IMR-90 (cell line): ENCODE measurements at regions not wholly inside any gene's neighbourhood (a gene's known extent, or its start where the extent isn't known, plus 50 kb on each side); places are given as distances from the start of the nearest gene placed in this dataset.

Experiments used
- ATAC-seq: fragments of 200-7000 bp; cut with Tn5 transposase; 2 replicates; pipeline ENCODE4 v1.9.1; 2020; ENCODE audit warnings: low read depth, mild to moderate bottlenecking, moderate library complexity
- BruUV-seq: library from RNA; stranded (reverse); fragments of 400-500 nt; replicated peaks from 2 replicates; lab custom pipeline; 2021; lab: Mats Ljungman, UMichigan
- CTCF ChIA-PET: fragments of 300-600 bp; formaldehyde crosslinking; extraction: SDS; loops from one replicate; lab custom pipeline; 2021; ENCODE audit warnings: antibody characterized with exemption; lab: Yijun Ruan, JAX
- POLR2A ChIA-PET: fragments of 300-600 bp; sonication (Branson Sonifier 250); formaldehyde crosslinking; loops from one replicate; lab custom pipeline; 2022; ENCODE audit warnings: antibody characterized with exemption; ENCODE audit not compliant: unreplicated experiment; lab: Charles Lee
- DNase-seq: peaks from one replicate; pipeline ENCODE4 v3.0.0; 2013
- H2AFZ ChIP-seq: replicated peaks from 2 replicates; pipeline ENCODE3; 2013; ENCODE audit warnings: low read length, mild to moderate bottlenecking; ENCODE audit not compliant: poor library complexity
- H2AK5ac ChIP-seq: 2 replicates; pipeline ENCODE4 v1.6.1; 2013; ENCODE audit warnings: low read depth, low read length, inconsistent platforms
- H2AK9ac ChIP-seq: replicated peaks from 2 replicates; pipeline ENCODE3; 2013; ENCODE audit warnings: mild to moderate bottlenecking, low read depth, low read length, moderate library complexity; ENCODE audit not compliant: poor library complexity
- H2BK120ac ChIP-seq: 2 replicates; pipeline ENCODE4 v1.6.1; 2013; ENCODE audit warnings: low read depth, low read length, inconsistent platforms
- H2BK15ac ChIP-seq: 3 replicates; pipeline ENCODE4 v1.6.1; 2013; ENCODE audit warnings: low read depth, low read length, inconsistent platforms
- H2BK20ac ChIP-seq: 2 replicates; pipeline ENCODE4 v1.6.1; 2013; ENCODE audit warnings: low read depth, mild to moderate bottlenecking, inconsistent platforms, low read length, moderate library complexity
- H2BK5ac ChIP-seq: 2 replicates; pipeline ENCODE4 v1.6.1; 2013; ENCODE audit warnings: mild to moderate bottlenecking, low read depth, low read length, inconsistent platforms; ENCODE audit not compliant: poor library complexity, severe bottlenecking
- H3K14ac ChIP-seq: replicated peaks from 2 replicates; pipeline ENCODE4 v1.6.1; 2013; ENCODE audit warnings: low read depth, low read length, inconsistent platforms
- H3K18ac ChIP-seq: 2 replicates; pipeline ENCODE4 v1.6.1; 2013; ENCODE audit warnings: low read depth, low read length, control low read depth
- H3K23ac ChIP-seq: 2 replicates; pipeline ENCODE4 v1.6.1; 2013; ENCODE audit warnings: low read depth, low read length, inconsistent platforms
- H3K27ac ChIP-seq: 2 replicates; pipeline ENCODE4 v1.5.1; 2013; ENCODE audit warnings: mild to moderate bottlenecking, control low read depth, low read length; ENCODE audit not compliant: insufficient read depth
- H3K27me3 ChIP-seq: 2 replicates; pipeline ENCODE4 v1.6.1; 2013; ENCODE audit warnings: low read length; ENCODE audit not compliant: control insufficient read depth, insufficient read depth
- H3K36me3 ChIP-seq: 2 replicates; pipeline ENCODE4 v1.6.1; 2013; ENCODE audit warnings: low read length, mixed read lengths; ENCODE audit not compliant: control insufficient read depth, insufficient read depth
- H3K4ac ChIP-seq: 2 replicates; pipeline ENCODE4 v1.6.1; 2013; ENCODE audit warnings: low read depth, low read length, inconsistent platforms
- H3K4me1 ChIP-seq: 2 replicates; pipeline ENCODE4 v1.6.1; 2013; ENCODE audit warnings: low read length, mixed read lengths; ENCODE audit not compliant: control insufficient read depth, insufficient read depth
- H3K4me2 ChIP-seq: 2 replicates; pipeline ENCODE4 v1.6.1; 2013; ENCODE audit warnings: low read depth, mild to moderate bottlenecking, control low read depth, low read length, moderate library complexity
- H3K4me3 ChIP-seq: 2 replicates; pipeline ENCODE4 v1.5.1; 2013; ENCODE audit warnings: low read depth, mild to moderate bottlenecking, control low read depth, low read length, moderate library complexity; ENCODE audit not compliant: insufficient read depth
- H3K56ac ChIP-seq: 2 replicates; pipeline ENCODE4 v1.6.1; 2013; ENCODE audit warnings: low read length, inconsistent platforms; ENCODE audit not compliant: insufficient read depth; ENCODE audit errors: extremely low read depth
- H3K79me1 ChIP-seq, 2 experiments: 2 replicates each; pipeline ENCODE4 v1.6.1; 2013; ENCODE audit warnings: low read length in 2 of 2, inconsistent platforms in 1 of 2, low read depth in 1 of 2
- H3K9ac ChIP-seq: 2 replicates; pipeline ENCODE4 v1.6.1; 2013; ENCODE audit warnings: low read depth, low read length, control low read depth
- H3K9me1 ChIP-seq: 2 replicates; pipeline ENCODE4 v1.6.1; 2013; ENCODE audit warnings: low read length, inconsistent platforms; ENCODE audit not compliant: insufficient read depth
- H3K9me3 ChIP-seq: 2 replicates; pipeline ENCODE4 v1.6.1; 2013; ENCODE audit warnings: low read length; ENCODE audit not compliant: control insufficient read depth, insufficient read depth
- H4K20me1 ChIP-seq: 2 replicates; pipeline ENCODE4 v1.6.1; 2013; ENCODE audit warnings: low read length, inconsistent platforms; ENCODE audit not compliant: insufficient read depth
- H4K5ac ChIP-seq: 2 replicates; pipeline ENCODE4 v1.6.1; 2013; ENCODE audit warnings: mild to moderate bottlenecking, low read depth, low read length, control low read depth
- H4K8ac ChIP-seq, 2 experiments: 2 replicates each; pipeline ENCODE4 v1.6.1; 2013; ENCODE audit warnings: low read depth in 2 of 2, low read length in 2 of 2, control low read depth in 1 of 2, inconsistent platforms in 1 of 2
- H4K91ac ChIP-seq: 2 replicates; pipeline ENCODE4 v1.6.1; 2013; ENCODE audit warnings: low read depth, low read length, inconsistent platforms; ENCODE audit not compliant: insufficient read depth
- BHLHE40 ChIP-seq: fragments of 150-350 bp; IDR thresholded peaks from 2 replicates; pipeline ENCODE4 v1.6.1; 2016; ENCODE audit warnings: mild to moderate bottlenecking, low read depth, low read length
- MAFK ChIP-seq: IDR thresholded peaks from 2 replicates; pipeline ENCODE4 v1.6.1; 2012; ENCODE audit warnings: low read depth, low read length, improper control_type of control experiment
- MAZ ChIP-seq: IDR thresholded peaks from 2 replicates; pipeline ENCODE4 v1.6.1; 2012; ENCODE audit warnings: low read depth, mild to moderate bottlenecking, low read length, improper control_type of control experiment, moderate library complexity, borderline replicate concordance
- RAD21 ChIP-seq: IDR thresholded peaks from 2 replicates; pipeline ENCODE4 v1.6.1; 2012; ENCODE audit warnings: low read length, improper control_type of control experiment
- WGBS, 2 experiments: methylation state at CpG; one replicate each; pipeline versions ENCODE4 v1.1.5 to v1.1.7; 2013; ENCODE audit warnings: missing lambda C conversion rate in 2 of 2; ENCODE audit not compliant: insufficient read length in 1 of 2; ENCODE audit errors: extremely low coverage in 2 of 2; 5-methylcytosine and 5-hydroxymethylcytosine counted together
- dilution Hi-C: fragments of 300-500 bp; cut with HindIII; formaldehyde crosslinking; loops from one replicate; pipeline ENCODE4 v1.14.3; 2018; ENCODE audit warnings: low sequenced_read_pairs; ENCODE audit not compliant: unreplicated experiment
- in situ Hi-C: fragments of 300-500 bp; cut with MboI; formaldehyde crosslinking; loops from 3 replicates; pipeline ENCODE4 v1.14.3; 2019; ENCODE audit warnings: low sequenced_read_pairs, inconsistent platforms, mixed read lengths
- intact Hi-C: fragments of 100-400 bp; cut with micrococcal nuclease; formaldehyde crosslinking; loops from 2 replicates; pipeline ENCODE4 v1.10.0; 2022
- TF ChIP-seq, protein P1 (sequence below): fragments of 150-350 bp; IDR thresholded peaks from 2 replicates; pipeline ENCODE4 v1.6.1; 2016; ENCODE audit warnings: low read depth, mild to moderate bottlenecking, low read length, moderate library complexity, borderline replicate concordance

DNA sequence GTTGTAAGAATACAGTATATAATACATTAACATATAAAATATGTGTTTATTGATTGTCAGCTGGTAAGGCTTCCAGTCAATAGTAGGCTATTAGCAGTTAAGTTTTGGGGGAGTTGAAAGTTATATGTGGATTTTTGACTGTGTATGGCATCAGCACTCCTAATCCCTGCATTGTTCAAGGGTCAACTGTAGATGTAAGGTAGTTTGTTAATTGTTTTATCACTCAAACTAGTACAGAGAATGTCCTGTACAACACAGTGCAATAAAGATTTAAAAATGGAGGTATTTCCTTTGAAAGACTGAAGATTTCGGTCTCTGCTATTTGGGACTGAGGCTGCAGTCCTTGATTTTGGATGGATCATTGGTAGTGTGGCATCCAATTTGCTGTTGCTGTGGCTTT, 484.4 kb downstream of the KDM4C start:
- H3K18ac ChIP-seq, result no peak overlapping the region
- H3K36me3 ChIP-seq, result no peaks in the 10 kb centered on the region
- CTCF ChIA-PET, result interaction anchor here (0.9 kb wide), 1 partner anchor 63 kb away, joined by 3 read pairs; no protein-coding TSS in a partner anchor
- POLR2A ChIA-PET, result no interaction called here
- no peaks in the 10 kb centered on the region for H3K9me1 ChIP-seq
- ATAC-seq (no peak), DNase-seq (no peak)
- H2BK15ac ChIP-seq, result no peak overlapping the region
- dilution Hi-C loops, result no loop called here
- H3K4ac ChIP-seq, result no peak overlapping the region
- H2AK9ac ChIP-seq, result no peak overlapping the region
- H3K9me3 ChIP-seq, result no peaks in the 10 kb centered on the region
- H3K27me3 ChIP-seq, result no peaks in the 10 kb centered on the region; the same call in 1 of the 2 replicates
- no peak overlapping the region for H2AK5ac ChIP-seq
- no peaks in the 10 kb centered on the region for H4K20me1 ChIP-seq
- H3K23ac ChIP-seq, result no peak overlapping the region
- H4K91ac ChIP-seq, result no peak overlapping the region
- no peak overlapping the region for H4K5ac ChIP-seq
- peaks cover 1% of the 10 kb centered on the region; the same call in 1 of the 2 replicates for H3K4me1 ChIP-seq
- no peak overlapping the region for H3K27ac ChIP-seq
- H3K14ac ChIP-seq, result no peak overlapping the region
- H3K4me3 ChIP-seq, result no peak overlapping the region
- WGBS, 2 experiments, result no CpG with 5 or more reads among the region's 1 CpG
- H2BK20ac ChIP-seq, result no peak overlapping the region
- no peak overlapping the region for H4K8ac ChIP-seq
- H3K56ac ChIP-seq, result no peak overlapping the region
- in situ Hi-C loops, result no loop called here
- TF ChIP-seq BHLHE40 (no peak), RAD21 (no peak), MAZ (no peak), MAFK (no peak)
- TF ChIP-seq, protein P1, sequence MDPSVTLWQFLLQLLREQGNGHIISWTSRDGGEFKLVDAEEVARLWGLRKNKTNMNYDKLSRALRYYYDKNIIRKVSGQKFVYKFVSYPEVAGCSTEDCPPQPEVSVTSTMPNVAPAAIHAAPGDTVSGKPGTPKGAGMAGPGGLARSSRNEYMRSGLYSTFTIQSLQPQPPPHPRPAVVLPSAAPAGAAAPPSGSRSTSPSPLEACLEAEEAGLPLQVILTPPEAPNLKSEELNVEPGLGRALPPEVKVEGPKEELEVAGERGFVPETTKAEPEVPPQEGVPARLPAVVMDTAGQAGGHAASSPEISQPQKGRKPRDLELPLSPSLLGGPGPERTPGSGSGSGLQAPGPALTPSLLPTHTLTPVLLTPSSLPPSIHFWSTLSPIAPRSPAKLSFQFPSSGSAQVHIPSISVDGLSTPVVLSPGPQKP, result no peak
- BruUV-seq, result no TSS peak
- intact Hi-C loops, result no loop called here
- no peak overlapping the region for H2BK5ac ChIP-seq
- no peak overlapping the region for H2BK120ac ChIP-seq
- no peak overlapping the region for H3K4me2 ChIP-seq
- no peak overlapping the region for H3K9ac ChIP-seq
- H3K79me1 ChIP-seq, result no peaks in the 10 kb centered on the region
- no peak overlapping the region for H2AFZ ChIP-seq
